Fibroblast of skin of back (primary cell): ENCODE measurements at regions not wholly inside any gene's neighbourhood (a gene's known extent, or its start where the extent isn't known, plus 50 kb on each side); places are given as distances from the start of the nearest gene placed in this dataset.
"Not testable (repeated sequence)": the region's sequence is repeated elsewhere in the genome, so short reads cannot be mapped to it uniquely, and the experiment has no call there.

Experiments
- DNase-seq: peaks from one replicate; pipeline ENCODE4 v3.0.0-alpha.2; 2013

- DNase-seq = no peak
These were observed 278.8 kb downstream of the AMY1C start for GRCh38 chr1:104028416-104029035.

DNA sequence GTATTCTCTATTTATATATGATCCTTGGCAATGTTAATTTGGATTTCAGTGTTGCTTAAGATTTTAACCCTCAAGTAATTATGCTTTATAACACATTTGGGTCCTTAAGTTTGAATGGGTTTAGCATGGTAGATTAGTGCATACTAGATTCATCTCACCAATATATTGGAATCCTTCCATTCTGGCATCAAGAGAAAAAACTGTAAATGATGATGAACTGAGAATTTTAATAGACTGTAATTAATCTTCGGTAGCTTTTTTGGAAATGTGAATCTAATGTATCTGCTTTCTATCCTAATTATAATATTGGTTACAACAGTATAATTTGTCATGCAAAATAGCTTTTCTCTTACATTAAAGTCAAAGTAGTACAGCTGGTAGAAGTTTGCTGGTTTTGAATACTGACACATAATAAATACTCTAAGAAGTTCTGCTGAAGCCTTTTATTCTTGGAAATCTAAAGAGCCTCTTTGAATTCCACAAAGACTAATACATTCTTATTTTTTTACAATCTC lies 279.8 kb downstream of the AMY1C start:
- no peak for DNase-seq

DNA sequence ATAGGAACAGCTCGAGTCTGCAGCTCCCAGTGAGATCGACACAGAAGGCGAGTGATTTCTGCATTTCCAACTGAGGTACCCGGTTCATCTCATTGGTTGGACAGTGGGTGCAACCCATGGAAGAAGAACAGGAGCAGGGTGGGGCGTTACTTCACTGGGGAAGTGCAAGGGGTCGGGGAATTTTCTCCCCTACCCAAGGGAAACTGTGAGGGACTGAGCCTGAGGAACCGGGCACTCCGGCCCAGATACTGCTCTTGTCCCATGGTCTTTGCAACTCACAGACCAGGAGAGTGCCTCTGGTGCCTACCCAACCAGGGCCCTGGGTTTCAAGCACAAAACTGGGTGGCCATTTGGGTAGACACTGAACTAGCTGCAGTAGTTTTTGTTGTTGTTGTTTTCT lies 307.1 kb downstream of the AMY1C start:
- no peak for DNase-seq

- DNase-seq = not testable (repeated sequence)
These were observed 307.7 kb downstream of the AMY1C start for GRCh38 chr1:104057219-104057898.

- DNase-seq = not testable (repeated sequence)
These were observed 311.9 kb downstream of the AMY1C start for GRCh38 chr1:104061637-104062036.

- DNase-seq = peak; percentile 32
These were observed 314.7 kb downstream of the AMY1C start for GRCh38 chr1:104064399-104064798.

- no peak for DNase-seq
These were observed 323.2 kb downstream of the AMY1C start for GRCh38 chr1:104072915-104073371.

DNA sequence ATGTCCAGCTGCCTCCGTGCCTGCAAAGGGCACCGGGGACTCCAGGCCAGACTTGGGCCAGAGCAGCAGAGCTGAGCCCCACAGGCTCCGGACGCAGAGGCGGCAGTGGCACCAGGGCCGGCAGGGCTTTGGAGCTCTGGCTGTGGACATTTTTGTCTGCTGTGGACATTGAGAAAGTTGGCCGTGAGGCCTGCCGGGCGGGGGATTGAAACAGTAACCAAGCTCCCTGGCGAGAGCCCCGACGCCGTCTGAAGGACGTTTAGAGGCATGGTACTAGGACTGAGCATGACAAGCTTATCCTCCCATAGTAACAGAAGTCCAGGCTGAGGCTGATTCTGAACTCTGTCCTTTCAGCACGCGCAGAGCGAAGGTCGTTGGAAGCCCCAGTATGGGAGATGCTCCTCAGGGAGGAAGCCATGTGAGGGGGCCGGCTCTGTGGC lies 323.8 kb downstream of the AMY1C start:
- DNase-seq = no peak

DNA sequence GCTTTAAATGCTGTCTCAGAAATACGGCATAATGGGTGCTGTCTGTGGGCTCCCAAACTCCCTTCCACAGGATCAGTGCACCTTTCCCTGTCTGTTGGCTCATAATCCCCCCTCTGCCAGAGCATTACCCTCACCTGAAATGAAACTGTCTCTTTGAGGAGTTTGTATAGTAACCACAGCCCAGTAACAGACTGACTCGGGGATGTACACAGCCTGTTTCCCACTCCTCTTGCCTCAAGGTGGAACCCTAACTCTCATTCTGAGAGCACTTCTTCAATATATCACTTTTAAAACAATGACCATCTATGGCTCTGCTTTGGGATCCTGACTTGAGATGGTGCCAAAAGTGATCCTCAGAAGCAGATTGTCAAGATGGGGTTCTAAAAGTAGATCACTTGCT lies 332.5 kb downstream of the AMY1C start:
- DNase-seq = no peak

DNA sequence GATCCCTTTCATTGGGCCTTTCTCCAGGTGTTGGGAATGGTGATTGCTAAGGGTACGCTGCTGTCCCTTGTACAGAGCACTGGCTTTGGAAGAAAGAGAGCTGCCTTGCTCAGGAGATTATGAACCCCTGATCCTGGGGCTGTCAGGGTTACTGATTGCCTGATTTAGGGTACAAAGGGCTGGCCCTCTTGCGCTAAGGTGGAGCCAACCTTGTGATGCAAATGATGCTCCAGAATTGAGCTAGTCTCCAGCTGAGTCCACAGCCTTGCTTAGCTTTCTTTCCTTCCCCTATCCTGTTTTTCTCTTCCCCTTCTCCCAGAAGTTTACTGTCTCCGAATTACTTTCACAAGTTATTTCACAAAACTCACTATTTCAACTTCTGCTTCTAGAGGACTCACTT lies 334.7 kb downstream of the AMY1C start:
- DNase-seq = no peak

DNA sequence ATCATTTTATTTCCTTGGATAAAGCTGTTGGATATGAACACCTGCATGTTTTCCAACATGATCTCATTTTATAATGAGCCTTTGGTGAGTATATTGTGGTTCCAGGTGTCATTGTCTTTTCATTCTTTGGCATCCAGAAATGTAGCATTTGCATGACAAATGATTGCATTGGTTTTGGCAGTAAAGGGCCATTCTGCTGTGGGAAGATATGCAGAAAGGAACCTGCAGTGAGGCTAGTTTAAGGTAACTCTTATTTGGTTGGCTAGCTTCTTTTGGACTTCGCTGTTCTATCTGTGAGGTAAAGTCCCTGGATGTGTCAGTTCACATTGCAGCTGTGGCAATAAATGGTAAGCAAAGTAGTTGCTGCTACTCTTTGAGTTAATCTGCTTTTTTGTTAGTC lies 343.0 kb downstream of the AMY1C start:
- no peak for DNase-seq

DNA sequence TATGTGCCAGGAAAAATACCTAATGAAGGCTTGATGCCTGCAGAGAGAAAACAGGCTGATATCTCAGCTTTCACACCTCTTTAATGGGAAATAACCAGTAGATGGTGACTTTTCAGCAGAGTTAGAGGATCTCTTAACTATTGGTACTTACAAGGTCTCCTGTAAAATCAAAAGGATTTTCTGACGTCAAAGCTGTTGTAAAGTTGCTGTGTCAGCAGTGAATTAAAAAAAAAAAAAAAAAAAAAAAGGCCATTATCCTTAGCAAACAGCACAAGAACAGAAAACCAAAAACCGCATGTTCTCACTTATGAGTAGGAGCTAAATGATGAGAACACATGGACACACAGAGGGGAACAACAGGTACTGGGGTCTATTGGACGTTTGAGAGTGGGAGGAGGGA lies 349.1 kb downstream of the AMY1C start:
- no peak for DNase-seq

GRCh38 chr1:104100115-104100514 lies 350.4 kb downstream of the AMY1C start:
- no peak for DNase-seq

- no peak for DNase-seq
These were observed 355.8 kb downstream of the AMY1C start for GRCh38 chr1:104105465-104105864.

GRCh38 chr1:104120525-104120924 lies 370.8 kb downstream of the AMY1C start:
- no peak for DNase-seq

DNA sequence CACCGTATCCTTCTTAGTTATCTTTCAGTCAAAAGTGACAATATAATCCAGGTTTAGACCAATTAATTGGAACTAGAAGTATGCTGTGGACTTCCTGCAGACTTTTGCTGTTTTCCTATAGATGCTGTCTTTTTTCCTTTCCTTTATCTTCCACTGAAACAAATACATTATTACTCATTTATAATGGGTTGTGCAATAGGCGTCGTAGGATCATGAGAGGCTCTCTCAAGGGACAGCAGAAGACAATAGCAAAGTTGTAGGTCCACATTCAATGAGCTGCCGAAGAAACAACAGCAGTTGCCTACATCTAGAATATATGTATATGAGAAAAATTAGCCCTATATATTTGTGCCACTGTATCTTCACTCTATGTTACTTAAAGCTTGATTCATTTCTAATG lies 371.6 kb downstream of the AMY1C start:
- no peak for DNase-seq

GRCh38 chr1:104125266-104125665 lies 375.6 kb downstream of the AMY1C start:
- DNase-seq = peak; percentile 8

DNA sequence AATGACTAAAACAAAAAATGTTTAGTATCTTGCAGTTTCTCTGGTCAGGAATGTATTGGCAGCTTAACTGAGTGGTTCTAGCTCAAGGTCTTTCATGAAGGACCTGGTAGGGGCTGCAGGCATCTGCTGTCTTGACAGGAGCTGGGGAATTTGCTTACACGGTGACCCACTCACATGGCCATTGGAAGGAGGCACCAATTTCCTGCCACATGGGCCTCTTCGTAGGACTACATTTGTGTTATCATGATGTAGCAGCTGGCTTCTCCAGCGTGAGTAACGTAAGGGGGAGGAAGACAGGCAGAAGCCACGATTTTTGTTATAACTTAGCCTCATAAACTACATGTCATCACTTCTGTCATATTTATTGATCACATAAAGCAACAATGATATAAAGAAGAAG lies 376.3 kb downstream of the AMY1C start:
- no peak for DNase-seq

- DNase-seq = peak; percentile 22
These were observed 382.8 kb downstream of the AMY1C start for GRCh38 chr1:104132382-104132973.

DNA sequence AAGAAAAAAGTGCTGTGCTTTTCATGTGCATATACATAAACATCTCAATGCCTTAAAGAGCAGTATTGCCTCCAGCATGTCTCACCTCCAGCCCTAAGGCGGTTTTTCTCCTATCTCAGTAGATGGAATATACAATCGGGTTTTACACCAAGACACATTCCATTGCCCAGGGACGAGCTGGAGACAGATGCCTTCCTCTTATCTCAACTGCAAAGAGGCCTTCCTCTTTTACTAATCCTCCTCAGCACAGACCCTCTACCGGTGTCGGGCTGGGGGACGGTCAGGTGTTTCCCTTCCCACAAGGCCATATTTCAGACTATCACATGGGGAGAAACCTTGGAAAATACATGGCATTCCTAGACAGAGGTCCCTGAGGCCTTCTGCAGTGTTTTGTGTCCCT lies 385.3 kb downstream of the AMY1C start:
- DNase-seq = not testable (repeated sequence)

GRCh38 chr1:104136621-104137020 lies 386.9 kb downstream of the AMY1C start:
- no peak for DNase-seq

GRCh38 chr1:104156738-104157137 lies 407.0 kb downstream of the AMY1C start:
- no peak for DNase-seq

GRCh38 chr1:104163912-104164476 lies 414.3 kb downstream of the AMY1C start:
- no peak for DNase-seq
